ENCODE measurements at regions not wholly inside any gene's neighbourhood (a gene's known extent, or its start where the extent isn't known, plus 50 kb on each side); places are given as distances from the start of the nearest gene placed in this dataset.

DNA sequence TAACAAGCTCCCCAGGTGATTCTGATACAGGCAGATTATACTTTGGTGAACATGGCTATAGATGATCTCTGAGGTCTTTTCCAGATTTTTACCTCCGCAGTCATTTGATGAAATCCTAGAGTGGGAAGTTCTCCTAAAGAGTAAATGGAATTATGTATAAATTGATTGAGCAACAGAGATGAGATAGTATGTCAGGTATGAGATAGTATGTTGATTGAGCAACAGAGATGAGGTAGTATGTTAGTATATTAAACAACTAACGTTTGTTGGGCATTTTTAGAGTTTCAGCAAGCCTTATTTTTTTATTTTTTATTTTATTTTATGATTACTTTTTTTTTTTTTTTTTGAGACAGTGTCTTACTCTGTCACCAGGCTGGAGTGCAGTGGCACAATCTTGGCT, 265.0 kb upstream of the SOX2 start:
- TF ChIP-seq POLR2A (IDR thresholded peaks at IDR 0.05; ENCODE audit: low read depth, low read length) (no peak), POLR2AphosphoS5 (IDR thresholded peaks at IDR 0.05; ENCODE audit: low read depth, low read length) (no peak), TAF1 (IDR thresholded peaks at IDR 0.05; ENCODE audit: borderline replicate concordance, low read depth, low read length) (no peak)
